ENCODE measurements at regions not wholly inside any gene's neighbourhood (a gene's known extent, or its start where the extent isn't known, plus 50 kb on each side); places are given as distances from the start of the nearest gene placed in this dataset.

DNA sequence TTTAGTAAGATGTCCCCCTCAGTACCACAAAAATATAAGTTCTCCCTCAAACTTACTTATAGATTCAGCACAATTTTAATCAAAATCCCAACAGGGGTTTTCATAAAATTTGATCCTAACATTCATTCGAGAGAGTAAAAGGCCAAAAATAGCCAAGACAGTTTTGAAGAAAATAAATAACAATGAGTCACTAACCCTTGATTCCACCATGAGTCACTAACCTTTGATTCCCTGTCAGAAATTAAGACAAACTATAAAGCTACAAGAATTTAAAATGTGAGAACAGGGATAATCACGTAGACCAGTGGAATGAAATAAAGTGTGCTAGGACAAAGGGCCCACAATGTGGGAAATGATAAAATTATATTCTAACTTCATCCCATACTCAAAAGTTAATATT, 320.3 kb downstream of the SUCLA2 start:
- TF ChIP-seq EZH2 (IDR thresholded peaks at IDR 0.05; ENCODE audit: insufficient read depth, poor library complexity, severe bottlenecking) (no peak), EZH2phosphoT487 (IDR thresholded peaks at IDR 0.05; ENCODE audit: insufficient read depth, low read depth) (no peak)
